Sigmoid colon (tissue), 3 donors: ENCODE measurements at regions not wholly inside any gene's neighbourhood (a gene's known extent, or its start where the extent isn't known, plus 50 kb on each side); places are given as distances from the start of the nearest gene placed in this dataset.

Experiments used
- CTCF ChIP-seq, 4 experiments: fragments of 450-650 bp in 3 of 4; fragments of 200-600 bp in 1 of 4; IDR thresholded peaks; one replicate each; pipeline ENCODE4 v1.5.1; 2016 to 2019; ENCODE audit warnings: antibody characterized with exemption in 4 of 4, mild to moderate bottlenecking in 3 of 4, moderate library complexity in 2 of 4
- POLR2A ChIP-seq, 2 donors: fragments of 450-650 bp; IDR thresholded peaks; one replicate each; pipeline ENCODE4 v1.6.1; 2016; ENCODE audit warnings: antibody characterized with exemption in 2 of 2, mild to moderate bottlenecking in 2 of 2, moderate library complexity in 2 of 2

- TF ChIP-seq CTCF (IDR thresholded peaks at IDR 0.05) (no peak), POLR2A (IDR thresholded peaks at IDR 0.05) (no peak)
These were observed 310.3 kb upstream of the ZNF521 start for GRCh38 chr18:25662272-25662671.
